Embryonic facial prominence (tissue), 1 donor: ENCODE measurements at regions not wholly inside any gene's neighbourhood (a gene's known extent, or its start where the extent isn't known, plus 50 kb on each side); places are given as distances from the start of the nearest gene placed in this dataset.

Source experiments
- DNase-seq: peaks from one replicate; pipeline ENCODE4 v3.0.0-alpha.2; 2016; ENCODE audit errors: extremely low spot score

GRCh38 chr4:136763919-136764318 lies 768.4 kb downstream of the PCDH18 start:
- DNase-seq, result no peak

DNA sequence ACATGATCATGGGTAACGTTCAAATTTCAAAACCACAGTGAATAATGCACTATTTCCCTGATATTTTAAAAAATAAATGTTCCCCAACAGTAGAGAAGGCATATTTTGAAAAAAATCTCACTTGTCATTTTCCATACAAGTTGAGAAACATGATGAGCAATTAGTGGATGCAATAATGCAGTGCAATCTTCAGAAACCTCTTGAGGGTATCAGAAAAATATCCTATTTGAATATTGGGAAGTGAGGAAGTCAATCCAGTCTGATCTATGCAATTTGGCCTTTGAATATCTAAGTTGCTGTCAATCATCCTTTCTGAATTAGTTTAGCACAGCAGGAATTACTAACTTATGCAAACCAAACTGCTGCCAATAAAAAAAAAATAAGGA lies 776.8 kb downstream of the PCDH18 start:
- no peak for DNase-seq

DNA sequence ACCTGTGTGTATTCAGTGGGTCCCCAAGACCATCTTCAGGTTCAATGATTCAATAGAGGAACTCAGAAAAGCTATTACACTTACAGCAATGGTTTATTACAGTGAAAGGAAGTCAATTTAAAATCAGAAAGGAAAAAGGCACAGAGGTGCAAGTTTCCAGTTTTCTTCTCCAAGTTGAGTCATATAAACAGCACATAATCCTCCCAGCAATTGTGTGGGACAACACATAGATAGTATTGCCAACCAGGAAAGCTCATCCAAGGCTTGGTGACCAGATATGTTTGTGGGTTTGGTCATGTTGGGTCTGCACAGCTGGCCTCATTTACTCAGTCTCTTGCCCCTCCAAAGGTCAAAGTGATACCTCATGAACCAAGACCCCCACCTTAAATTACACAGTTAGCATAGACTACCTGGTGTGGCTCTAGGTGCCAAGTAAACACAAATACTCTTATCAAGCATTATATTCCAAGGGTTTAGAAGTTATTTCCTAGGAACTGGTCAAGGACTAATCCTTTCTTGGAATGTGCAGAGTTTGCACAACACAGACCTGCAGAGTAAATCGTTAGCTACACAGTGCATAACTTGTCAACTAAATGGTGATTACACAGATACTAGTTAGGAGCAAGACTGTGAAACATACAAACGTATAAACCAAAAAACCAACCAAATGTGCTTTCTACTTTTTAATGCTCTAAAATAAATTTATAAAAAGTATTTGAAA lies 777.3 kb downstream of the PCDH18 start:
- no peak for DNase-seq

- no peak for DNase-seq
Measured at GRCh38 chr4:136751556-136751955, 780.7 kb downstream of the PCDH18 start.

DNA sequence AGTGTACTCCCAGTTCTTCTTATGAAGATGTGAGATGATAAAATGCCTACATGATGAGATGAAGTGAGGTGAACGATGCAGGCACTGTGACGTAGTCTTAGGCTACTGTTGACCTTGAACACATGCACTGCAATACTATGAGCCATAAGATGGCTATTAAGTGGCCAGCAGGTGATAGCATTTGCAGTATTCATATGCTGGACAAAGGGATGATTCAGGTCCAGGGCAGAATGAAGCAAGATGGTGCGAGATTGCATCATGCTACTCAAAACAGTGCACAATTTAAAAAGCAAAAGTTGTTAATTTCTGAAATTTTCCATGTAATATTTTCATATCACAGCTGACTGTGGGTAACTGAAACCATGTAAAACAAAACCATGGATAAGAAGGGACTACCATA lies 781.4 kb downstream of the PCDH18 start:
- no peak for DNase-seq

DNA sequence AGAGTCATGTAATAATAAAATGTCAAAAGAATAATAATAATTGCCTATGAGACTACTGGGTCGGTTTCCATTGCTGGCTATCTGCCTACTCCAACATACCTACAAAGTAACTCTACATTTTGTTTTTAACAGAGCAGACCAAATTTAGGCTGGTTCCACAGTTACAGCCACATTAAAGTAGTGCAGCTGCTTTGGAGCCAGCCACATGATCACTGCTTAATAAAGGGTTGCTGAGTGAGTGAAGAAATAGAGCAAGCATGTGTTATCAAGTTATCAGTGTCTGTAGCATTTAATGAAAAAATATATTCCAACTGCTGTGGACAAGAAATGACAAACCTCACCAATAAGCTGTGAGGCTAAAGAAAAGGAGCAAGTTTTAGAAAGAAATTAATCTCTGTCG lies 782.3 kb downstream of the PCDH18 start:
- no peak for DNase-seq

DNA sequence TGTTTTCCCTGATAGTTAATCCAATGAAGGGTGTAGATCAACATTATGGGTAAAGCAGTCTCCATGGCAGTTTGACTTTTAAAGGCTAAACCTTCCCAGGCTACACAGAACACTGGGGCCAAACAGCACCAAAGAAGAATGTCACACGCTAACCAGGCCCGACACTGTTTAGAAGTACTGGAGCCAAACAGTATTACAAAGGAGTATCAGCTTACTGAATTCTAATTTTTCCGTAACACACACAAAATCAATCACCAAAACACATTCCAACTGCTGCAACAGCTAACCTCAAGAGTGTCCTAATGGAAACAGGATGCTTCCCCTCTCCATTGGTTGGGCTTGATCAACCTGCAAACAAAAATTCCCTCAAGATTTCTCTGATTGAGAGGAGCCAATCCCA lies 783.5 kb downstream of the PCDH18 start:
- no peak for DNase-seq

DNA sequence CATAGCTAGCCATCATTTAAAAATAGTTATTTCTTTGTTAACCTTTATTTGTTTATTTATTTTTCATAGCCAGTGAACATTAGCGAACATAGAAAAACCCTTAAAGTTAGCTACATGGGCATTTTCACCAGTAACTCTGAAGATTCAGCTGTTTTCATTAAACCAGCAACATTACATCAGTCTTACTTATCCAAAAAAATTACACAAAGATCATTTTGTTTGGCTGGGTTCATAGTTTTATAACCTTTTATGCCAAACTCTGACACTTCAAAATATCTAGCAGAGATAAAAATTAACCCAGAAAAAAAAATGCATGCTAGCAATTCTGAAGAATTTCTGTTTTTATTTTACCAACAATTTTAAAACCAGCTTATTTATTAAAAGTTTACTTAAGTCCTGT lies 784.1 kb downstream of the PCDH18 start:
- DNase-seq, result no peak

GRCh38 chr4:136743238-136743637 lies 789.1 kb downstream of the PCDH18 start:
- DNase-seq, result no peak

DNA sequence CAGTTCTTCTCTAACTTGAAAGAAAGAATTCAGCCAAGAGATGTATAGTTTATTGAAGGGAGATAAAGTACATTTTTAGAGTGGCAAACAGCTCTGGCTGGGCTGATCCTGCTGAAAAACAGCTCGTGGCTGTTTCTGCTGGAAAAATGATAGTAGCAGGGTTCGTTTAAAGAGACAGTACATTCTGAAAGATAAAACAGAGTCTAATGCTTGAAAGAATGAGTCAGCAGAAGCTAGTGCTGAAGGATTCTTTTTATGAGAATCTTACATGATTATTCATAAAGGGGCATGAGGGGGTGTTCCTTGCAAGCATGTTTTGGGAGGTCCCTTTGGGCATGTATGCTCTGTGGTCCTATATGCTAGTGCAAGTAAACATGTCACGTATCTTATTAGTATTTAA lies 790.0 kb downstream of the PCDH18 start:
- DNase-seq, result no peak

DNA sequence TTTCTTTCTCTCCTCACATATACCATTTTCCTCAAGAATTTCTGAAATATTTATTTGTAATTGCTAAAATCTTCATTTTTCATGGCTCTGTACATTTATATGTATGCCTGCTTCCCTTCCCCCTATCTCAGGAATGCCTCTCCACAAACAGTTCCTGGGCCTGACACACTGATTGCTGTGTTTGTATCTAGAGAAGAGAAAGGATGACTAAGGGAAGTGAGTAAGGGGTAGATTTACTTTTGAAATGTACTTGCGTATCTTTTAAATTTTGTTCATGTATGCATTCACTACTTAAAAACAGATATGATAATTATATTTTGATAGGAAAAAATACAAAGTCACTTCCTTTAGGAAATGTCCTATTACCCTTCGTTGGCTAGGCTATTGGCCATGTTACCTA lies 790.8 kb downstream of the PCDH18 start:
- no peak for DNase-seq

GRCh38 chr4:136740326-136740725 lies 792.0 kb downstream of the PCDH18 start:
- DNase-seq, result no peak

GRCh38 chr4:136737066-136737465 lies 795.2 kb downstream of the PCDH18 start:
- DNase-seq, result no peak

DNA sequence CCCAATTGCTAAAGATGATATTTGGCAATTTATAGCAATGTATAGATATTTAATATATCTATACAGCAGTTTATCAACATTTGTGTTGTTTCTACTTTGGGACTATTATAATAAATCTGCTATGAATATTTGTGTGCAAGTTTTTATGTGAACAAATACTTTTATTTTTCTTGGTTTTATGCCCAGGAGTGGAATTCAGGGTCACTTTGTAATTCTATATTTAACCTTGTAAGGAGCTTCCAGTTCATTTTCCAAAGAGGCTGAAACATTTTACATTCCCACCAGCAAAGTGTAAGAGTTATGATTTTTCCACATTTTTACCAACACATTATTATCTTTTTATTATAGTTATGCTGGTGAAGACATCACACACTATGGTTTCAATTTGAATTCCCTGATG lies 801.3 kb downstream of the PCDH18 start:
- no peak for DNase-seq

GRCh38 chr4:136725286-136726081 lies 806.8 kb downstream of the PCDH18 start:
- DNase-seq, result no peak

GRCh38 chr4:136713140-136713539 lies 819.2 kb downstream of the PCDH18 start:
- DNase-seq, result no peak

DNA sequence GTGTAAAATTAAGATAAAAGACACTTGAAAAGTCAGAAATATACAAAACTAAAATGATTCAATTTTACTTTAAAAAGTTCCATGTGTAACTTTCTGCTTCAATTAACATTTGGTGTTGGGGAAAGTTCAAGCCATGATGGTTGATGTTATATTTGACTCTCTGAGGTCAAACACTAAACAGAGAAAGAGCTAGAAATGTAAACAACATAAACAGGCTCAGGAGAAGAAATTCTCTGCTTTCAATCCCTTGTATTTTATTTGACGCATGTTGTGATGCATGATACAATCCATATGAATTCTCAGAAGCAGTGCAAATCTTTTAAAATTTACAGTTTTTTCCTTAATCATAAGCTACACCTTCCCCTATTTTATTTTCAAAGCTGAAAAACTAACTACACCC lies 822.4 kb downstream of the PCDH18 start:
- no peak for DNase-seq

- DNase-seq, result no peak
Measured at GRCh38 chr4:136706942-136707341, 825.4 kb downstream of the PCDH18 start.

DNA sequence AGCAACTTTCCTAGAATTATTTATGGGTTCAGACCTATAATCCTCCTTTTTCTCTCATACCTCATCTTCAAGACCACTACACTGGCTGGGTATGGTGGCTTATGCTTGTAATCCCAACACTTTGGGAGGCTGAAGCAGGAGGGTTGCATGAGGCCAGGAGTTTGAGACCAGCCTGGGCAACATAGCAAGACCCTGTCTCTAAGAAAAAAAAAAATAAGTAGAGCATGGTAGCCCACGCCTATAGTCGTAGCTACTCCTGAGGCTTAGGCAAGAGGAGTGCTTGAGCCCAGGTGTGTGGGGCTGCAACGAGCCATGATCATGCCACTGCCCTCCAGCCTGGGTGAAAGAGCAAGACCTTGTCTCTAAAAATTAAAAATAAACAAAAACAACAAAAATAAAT lies 832.4 kb downstream of the PCDH18 start:
- DNase-seq, result no peak

GRCh38 chr4:136691607-136692006 lies 840.7 kb downstream of the PCDH18 start:
- no peak for DNase-seq

DNA sequence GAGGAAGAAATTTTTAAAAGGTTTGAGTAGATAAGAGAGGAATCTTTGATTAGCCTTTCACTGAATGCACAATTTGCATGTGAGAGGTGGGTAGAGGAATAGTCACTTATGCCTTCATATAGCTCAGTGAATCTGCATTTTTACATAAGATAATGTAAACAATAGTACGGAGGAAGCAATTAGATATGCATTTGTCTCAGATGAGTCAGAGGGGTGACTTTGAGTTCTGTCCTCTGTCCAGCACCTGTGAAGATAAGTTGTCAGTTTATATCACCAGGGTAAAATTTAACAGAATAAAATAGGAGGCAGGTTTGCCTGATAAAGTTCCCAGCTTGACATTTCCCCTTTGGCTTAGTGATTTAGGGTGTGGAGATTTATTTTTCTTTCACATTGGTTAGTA lies 841.9 kb downstream of the PCDH18 start:
- DNase-seq, result no peak

- no peak for DNase-seq
Measured at GRCh38 chr4:136687596-136687995, 844.7 kb downstream of the PCDH18 start.

GRCh38 chr4:136687118-136687517 lies 845.2 kb downstream of the PCDH18 start:
- DNase-seq, result no peak
